Neutrophil (primary cell): ENCODE measurements at regions not wholly inside any gene's neighbourhood (a gene's known extent, or its start where the extent isn't known, plus 50 kb on each side); places are given as distances from the start of the nearest gene placed in this dataset.

Source experiments
- H3K27ac ChIP-seq: fragments of 200-600 bp; sonication (generic); 2 replicates; pipeline ENCODE4 v1.5.1; 2016; ENCODE audit warnings: mild to moderate bottlenecking, moderate library complexity
- H3K27me3 ChIP-seq: fragments of 200-600 bp; sonication (generic); 2 replicates; pipeline ENCODE4 v1.6.0; 2016; ENCODE audit warnings: mild to moderate bottlenecking
- H3K36me3 ChIP-seq: fragments of 200-600 bp; sonication (generic); 2 replicates; pipeline ENCODE4 v1.5.1; 2017
- H3K4me1 ChIP-seq, 2 experiments: fragments of 200-600 bp in 1 of 2; sonication (generic) in 1 of 2; 1 replicate in 1 of 2; 2 replicates in 1 of 2; pipeline versions ENCODE4 v1.5.1 to v1.6.1; 2013 to 2016; ENCODE audit warnings: low read depth in 1 of 2, low read length in 1 of 2, mild to moderate bottlenecking in 1 of 2, moderate library complexity in 1 of 2; ENCODE audit not compliant: control insufficient read depth in 1 of 2, insufficient read depth in 1 of 2
- H3K4me3 ChIP-seq, 2 experiments: fragments of 200-600 bp in 1 of 2; sonication (generic) in 1 of 2; 1 replicate in 1 of 2; 2 replicates in 1 of 2; pipeline ENCODE4 v1.5.1; 2013 to 2016; ENCODE audit warnings: low read depth in 1 of 2, low read length in 1 of 2, mild to moderate bottlenecking in 1 of 2, moderate library complexity in 1 of 2
- H3K9me3 ChIP-seq: fragments of 200-600 bp; sonication (generic); 2 replicates; pipeline ENCODE4 v1.5.1; 2016
- CTCF ChIP-seq: fragments of 200-600 bp; sonication (generic); IDR thresholded peaks from 2 replicates; pipeline ENCODE4 v1.5.1; 2016; ENCODE audit warnings: antibody characterized with exemption

- Histone ChIP-seq H3K36me3 (no peaks in the 10 kb centered on the region), H3K4me3 (no peak overlapping the region), H3K27me3 (no peaks in the 10 kb centered on the region), H3K9me3 (no peaks in the 10 kb centered on the region), H3K27ac (no peak overlapping the region), H3K4me1 (no peaks in the 10 kb centered on the region)
- TF ChIP-seq CTCF: no peak
Measured at GRCh38 chr11:92589512-92589911, 364.9 kb downstream of the FAT3 start.

- Histone ChIP-seq H3K4me1 (no peaks in the 10 kb centered on the region), H3K27ac (no peak overlapping the region)
- no peak for TF ChIP-seq CTCF
Measured at GRCh38 chr11:92591521-92591920, 366.9 kb downstream of the FAT3 start.

GRCh38 chr11:92594251-92594650 is 369.6 kb downstream of the FAT3 start:
- no peak overlapping the region for H3K27ac ChIP-seq
- no peak overlapping the region for H3K4me3 ChIP-seq
- no peaks in the 10 kb centered on the region for H3K9me3 ChIP-seq
- H3K4me1 ChIP-seq: no peaks in the 10 kb centered on the region
- H3K36me3 ChIP-seq: no peaks in the 10 kb centered on the region
- no peaks in the 10 kb centered on the region for H3K27me3 ChIP-seq
- TF ChIP-seq CTCF: no peak

More at GRCh38 chr11:92591521-92591920, 366.9 kb downstream of the FAT3 start:
- H3K4me3 ChIP-seq: no peak overlapping the region
- no peaks in the 10 kb centered on the region for H3K36me3 ChIP-seq
- H3K27me3 ChIP-seq: no peaks in the 10 kb centered on the region
- H3K9me3 ChIP-seq: no peaks in the 10 kb centered on the region

GRCh38 chr11:92595052-92595451 is 370.4 kb downstream of the FAT3 start:
- no peak overlapping the region for H3K4me3 ChIP-seq
- no peaks in the 10 kb centered on the region for H3K27me3 ChIP-seq
- H3K4me1 ChIP-seq: no peaks in the 10 kb centered on the region
- no peaks in the 10 kb centered on the region for H3K9me3 ChIP-seq
- H3K36me3 ChIP-seq: no peaks in the 10 kb centered on the region
- H3K27ac ChIP-seq: no peak overlapping the region
- no peak for TF ChIP-seq CTCF

- H3K9me3 ChIP-seq: no peaks in the 10 kb centered on the region
- H3K36me3 ChIP-seq: no peaks in the 10 kb centered on the region
- no peak for TF ChIP-seq CTCF
- H3K4me3 ChIP-seq: no peak overlapping the region
- no peaks in the 10 kb centered on the region for H3K4me1 ChIP-seq
- no peak overlapping the region for H3K27ac ChIP-seq
- H3K27me3 ChIP-seq: no peaks in the 10 kb centered on the region
Measured at GRCh38 chr11:92596596-92597317, 372.1 kb downstream of the FAT3 start.
